ENCODE measurements at regions not wholly inside any gene's neighbourhood (a gene's known extent, or its start where the extent isn't known, plus 50 kb on each side); places are given as distances from the start of the nearest gene placed in this dataset.

DNA sequence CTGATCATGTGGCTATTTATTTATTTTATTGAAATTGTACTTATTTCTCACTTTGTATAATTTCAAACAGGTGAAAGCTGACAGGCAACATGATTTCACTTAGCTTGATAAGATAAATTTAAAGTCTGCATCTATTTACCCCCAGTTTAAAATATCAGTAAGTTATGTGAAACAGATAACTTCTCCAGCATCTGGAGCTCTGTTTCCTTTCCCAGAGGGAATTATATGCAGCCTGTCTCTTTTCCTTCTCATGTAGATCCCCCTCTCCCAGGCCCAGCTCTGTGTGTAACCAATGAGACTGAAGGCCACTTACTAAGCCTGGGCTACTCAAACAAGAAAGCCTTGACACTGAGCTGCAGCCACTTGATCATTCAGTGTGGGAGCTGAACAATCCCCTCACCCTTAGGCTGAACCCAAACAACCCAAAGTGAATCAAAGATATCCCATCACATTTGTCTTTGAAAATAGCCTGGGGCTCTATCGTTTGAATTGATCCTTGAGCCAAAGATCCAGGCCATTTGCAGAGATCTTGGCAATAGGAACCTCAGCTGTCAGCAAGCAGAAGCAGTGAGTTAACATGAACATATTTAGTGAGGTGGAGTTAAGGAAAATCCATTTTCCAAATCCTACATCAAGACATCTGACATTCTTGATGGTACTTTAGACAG is 383.9 kb downstream of the TGFB2 start:
- DNase-seq: no peak

DNA sequence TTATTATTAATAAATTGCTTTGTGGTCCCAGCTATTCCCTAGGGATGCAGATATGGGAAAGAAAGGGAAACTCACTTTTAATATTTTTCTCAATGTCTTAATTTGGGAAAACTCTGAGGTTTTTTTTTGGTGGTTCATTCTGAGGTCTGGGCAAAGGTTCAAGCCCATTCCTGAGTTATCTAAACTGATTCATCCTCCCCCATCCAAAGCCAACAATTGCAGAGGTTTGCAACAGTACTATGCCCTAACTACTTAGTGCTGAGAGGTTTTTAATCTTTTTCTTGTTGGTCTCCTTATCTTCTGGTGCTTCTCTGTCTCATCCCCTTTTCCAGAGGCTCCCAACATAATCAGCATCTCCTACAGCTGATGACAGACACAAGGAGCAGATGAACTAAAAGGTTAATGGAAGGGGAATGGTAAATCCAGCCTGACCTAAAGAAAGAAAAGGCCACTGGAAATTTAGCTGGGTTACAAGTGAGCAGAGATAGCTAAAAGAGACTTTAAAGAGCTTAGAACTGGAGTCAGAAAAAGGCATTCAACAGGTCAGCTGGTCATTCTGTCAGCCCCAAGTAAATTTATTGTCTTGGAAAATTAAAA is 390.4 kb downstream of the TGFB2 start:
- no peak for DNase-seq

DNA sequence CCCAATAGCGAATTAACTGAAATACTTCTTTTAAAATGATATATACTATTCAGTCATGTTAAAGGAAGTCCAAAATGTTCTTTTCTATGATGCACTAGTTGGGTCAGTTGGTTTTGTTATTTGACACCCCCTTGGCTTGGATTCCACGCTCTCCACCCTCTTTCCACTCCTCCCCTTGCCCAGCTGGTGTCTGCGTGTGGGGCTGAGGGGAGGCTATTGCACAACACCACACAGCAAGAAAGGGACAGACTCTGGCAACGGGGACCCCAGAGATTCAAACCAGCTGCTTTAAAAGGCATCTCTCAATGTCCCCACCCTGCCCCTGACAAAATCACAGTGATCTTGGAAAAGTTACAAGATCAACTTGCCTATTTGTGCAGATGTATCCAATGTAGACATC is 394.3 kb downstream of the TGFB2 start:
- DNase-seq: no peak

DNA sequence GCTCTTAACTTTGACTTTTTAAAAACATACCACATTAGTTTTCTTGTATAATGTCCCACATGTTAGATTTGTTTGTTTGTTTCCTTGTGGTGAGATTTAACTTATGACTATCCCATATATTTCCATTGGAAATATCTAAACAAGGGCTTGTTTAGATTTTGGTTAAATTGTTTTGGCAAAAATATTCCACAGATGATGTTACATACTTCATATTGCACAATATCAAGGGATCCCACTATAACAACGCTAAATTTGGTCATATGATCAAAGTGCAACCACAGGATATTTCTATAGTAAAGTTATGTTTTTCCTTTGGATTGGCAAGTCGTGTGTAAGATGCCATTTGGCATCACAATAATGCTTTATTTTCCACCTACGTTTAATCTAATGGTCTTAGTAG is 396.7 kb downstream of the TGFB2 start:
- no peak for DNase-seq

DNA sequence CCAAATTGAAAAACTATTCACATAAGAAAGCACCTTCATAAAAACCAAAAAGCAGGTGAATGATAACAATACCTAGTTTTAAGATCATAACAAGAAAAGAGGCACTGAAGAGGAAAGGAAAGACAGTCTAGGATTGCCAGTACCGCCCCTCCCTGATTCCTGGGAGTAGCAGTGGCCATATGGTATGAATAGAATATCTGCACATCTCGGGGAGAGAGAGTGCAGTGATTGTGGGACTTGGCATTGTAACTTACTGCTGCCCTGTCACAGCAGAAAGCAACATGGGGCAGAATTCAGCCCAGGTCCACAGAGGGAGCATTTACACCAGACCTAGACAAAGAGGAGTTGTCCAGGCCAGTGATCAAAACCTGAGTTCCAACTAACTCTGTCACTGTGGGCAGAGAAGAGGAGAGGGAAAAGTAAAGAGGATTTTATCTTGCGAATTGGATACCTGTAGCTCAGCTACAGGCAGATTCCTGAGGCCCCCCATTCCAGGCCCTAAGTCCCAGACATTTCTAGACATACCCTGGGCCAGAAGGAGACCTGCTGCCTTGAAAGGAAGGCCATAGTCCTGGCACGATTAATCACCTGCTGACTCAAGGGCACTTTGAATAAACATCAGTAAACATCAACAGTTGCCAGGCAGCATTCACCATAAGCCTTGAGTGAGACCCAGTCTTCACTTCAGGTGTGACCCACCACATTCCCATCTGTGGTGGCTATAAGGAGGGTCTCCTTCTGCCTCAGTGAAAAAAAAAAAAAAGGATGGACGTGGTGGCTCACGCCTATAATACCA is 397.5 kb downstream of the TGFB2 start:
- DNase-seq: no peak

DNA sequence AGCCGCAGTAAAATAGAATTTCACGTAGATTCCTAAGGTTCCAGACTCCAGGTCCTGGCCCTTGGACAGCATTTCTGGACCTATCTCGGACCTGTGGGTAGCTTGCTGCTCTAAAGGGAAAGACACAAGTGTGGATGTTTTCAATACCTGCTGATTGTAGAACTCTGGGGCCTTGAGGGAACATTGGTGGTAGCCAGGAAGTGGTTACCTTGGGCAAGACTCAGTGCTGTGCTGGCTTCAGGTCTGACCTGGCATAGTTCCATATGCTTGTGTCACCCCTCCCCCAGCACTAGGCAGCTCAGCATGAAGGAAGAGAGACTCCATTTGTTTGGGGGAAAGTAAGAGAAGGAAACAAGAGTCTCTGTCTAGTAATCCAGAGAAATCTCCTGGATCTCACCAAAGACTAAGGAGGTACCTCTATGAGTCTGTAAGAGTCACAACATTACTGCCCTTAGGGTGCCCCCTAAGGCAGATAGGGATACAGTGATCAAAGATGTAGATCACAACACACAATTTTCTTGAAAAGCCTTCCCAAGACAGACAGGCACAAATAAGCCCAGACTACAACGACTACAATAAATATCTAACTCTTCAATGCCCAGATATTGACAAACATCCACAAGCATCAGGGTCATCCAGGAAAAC is 398.8 kb downstream of the TGFB2 start:
- DNase-seq: no peak

- DNase-seq: no peak
Measured at GRCh38 chr1:218748071-218748470, 402.9 kb downstream of the TGFB2 start.

DNA sequence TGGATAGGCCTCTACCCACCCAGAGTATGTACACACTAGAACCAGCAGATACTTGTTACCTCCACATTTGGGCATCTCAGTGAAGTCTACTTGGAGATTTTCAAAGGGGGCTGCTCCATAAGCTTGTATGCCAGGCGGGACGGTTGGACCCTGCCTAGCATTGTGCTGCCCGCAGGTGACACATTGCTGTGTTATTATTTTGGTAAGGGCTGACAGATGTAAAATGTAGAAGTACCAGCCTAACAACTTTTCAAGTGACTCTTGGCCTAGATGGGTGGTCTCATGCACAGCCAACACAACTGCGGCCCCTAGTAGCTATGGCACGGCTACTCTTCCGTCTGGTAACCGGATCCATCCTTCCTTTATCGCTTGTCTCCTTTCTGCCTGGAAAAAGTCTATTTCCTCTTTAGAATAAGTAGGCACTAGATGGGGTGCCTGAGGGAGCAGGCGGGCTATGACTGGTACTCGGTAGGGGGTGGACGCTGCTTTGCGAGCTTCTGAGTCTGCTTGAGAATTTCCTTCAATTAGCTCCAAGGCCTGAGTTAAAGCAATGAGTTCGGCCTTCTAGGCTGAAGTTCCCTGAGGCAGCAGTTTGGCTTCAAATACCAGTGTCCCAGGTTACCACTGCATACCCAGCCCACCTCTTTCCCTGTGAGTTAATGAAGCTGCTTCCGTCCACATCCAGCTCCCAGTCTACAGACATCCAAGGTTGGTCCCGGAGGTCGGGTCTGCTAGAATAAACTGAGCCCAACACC is 405.3 kb downstream of the TGFB2 start:
- DNase-seq: no peak

- no peak for DNase-seq
Measured at GRCh38 chr1:218751208-218751948, 406.2 kb downstream of the TGFB2 start.

DNA sequence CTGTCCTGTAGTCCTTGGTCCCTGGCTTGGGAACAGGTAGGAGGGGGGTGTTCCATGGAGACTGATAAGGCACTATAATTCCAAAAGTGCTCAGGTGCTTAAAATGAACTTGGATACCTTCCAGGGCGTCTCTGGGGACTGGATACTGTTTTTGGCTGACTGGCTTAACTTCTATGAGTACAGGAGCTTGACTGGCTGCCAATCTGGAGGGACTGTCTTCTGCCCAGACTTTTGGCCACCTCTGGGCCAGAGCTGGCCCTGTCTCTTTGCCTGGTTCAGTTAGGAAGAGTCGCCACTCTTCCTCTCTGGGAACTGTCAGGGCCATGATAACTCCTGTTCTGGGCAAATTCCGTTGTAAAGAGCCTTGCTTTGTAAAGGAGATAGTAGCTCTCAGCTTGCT is 407.0 kb downstream of the TGFB2 start:
- DNase-seq: no peak

GRCh38 chr1:218754477-218754876 is 409.3 kb downstream of the TGFB2 start:
- no peak for DNase-seq

DNA sequence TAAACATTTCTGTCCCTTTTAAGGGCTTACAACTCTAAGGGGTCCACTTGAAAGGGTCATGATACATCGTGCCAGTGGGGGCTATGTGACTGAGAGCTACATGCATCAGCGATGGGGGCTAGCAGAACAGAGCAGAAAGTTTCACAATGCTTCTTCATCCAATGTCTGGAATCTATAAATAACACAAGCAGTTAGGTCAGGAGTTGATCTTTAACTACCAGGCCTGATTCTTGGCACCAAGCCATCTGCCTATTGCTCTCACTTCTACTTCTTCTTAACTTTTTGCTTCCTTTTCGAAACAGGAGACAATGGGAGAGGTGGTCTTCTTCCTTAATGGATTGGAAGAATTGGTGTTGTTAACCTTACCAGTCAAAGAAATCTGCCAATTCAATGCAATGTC is 410.0 kb downstream of the TGFB2 start:
- no peak for DNase-seq

DNA sequence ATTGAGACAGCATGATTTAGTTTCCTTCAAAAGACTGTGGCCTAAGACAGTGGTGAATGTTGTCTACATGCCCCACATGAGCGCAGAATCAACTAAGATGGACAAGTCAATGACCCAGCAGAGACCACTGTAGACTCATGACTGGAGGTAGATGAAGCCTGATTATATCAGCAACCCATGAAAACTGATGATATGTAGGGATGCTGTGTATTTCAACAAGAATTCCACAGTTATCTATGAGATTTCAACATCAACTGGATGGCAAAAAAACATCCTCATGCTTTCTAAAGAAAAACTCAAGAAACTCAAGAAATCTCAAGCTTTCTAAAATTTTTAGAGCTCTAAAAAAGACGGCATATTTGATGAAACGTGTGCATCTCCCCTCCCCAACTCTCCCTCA is 413.9 kb upstream of the LYPLAL1 start:
- DNase-seq: no peak

DNA sequence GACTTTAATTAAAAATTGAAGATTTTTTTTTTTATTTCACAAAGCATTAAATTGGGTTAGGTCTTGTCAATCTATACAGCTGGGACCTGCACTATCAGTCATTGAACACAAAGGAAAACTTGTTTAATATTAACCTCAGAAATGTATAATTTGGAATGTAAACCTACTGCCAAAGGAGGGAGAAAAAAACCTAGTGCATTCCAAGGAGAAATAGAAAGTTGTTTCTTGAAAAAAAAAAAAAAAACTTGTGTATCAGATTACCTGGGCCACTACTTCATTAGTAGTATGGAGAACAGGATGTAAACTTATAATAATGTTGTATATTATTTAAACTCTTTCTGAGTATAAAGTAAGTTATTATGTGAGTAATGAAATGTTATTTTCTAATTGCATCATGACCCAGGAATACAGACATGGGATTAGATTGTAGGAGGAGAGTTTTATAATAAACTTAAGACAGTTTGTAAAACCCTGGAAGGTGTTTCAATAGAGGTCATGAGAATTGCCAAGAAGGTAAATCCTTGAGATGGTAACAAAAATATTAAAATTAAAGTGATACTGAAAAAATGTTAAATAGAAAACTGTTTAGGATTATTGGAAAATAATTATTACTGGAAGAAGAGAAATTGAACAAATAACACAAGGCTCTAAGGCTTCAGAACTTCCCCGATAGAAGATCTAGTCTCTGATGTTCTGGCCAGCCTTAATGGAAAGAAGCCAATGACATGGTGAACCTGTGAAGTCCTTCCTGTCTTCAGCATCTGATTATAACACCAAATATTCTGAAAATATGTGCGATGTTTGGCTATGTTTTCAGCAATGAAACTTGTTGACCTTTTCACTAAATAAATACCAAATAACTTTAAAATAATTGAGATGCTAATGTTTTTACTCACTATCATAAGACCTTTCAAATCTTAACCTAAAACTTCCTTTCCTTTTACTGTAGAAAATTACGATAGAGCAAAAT is 412.8 kb upstream of the LYPLAL1 start:
- DNase-seq: no peak

GRCh38 chr1:218763538-218763937 is 410.1 kb upstream of the LYPLAL1 start:
- no peak for DNase-seq

DNA sequence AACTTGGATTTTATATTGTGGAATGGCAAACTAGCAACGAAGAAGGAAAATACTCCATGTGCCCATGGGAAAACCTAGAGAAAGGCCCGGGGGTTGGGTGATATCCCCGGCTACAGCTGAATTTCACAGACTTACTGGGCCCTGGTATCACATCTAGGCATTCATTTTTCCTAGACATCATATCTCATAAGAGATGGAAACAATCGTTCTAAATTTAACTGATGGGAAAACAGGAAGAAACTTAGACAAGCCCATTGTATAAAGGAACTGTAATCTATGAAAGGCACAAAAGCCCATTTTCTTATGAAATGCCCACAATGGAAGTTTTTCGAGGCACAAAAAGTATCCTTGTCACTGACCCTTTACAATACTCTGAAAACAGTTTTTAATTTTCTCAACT is 407.9 kb upstream of the LYPLAL1 start:
- DNase-seq: no peak

GRCh38 chr1:218771931-218772330 is 401.7 kb upstream of the LYPLAL1 start:
- DNase-seq: no peak

- DNase-seq: no peak
Measured at GRCh38 chr1:218772575-218772974, 401.1 kb upstream of the LYPLAL1 start.

- DNase-seq: no peak
Measured at GRCh38 chr1:218775501-218776021, 398.1 kb upstream of the LYPLAL1 start.

- DNase-seq: no peak
Measured at GRCh38 chr1:218778257-218779126, 395.2 kb upstream of the LYPLAL1 start.

Measured in activated CD4-positive, alpha-beta T cell treated with anti-CD3 and anti-CD28 coated beads, Interleukin-2, amount 50 U/mL, for 48 hours (primary cell).